B cell (primary cell): ENCODE measurements at regions not wholly inside any gene's neighbourhood (a gene's known extent, or its start where the extent isn't known, plus 50 kb on each side); places are given as distances from the start of the nearest gene placed in this dataset.

Source experiments
- ATAC-seq: fragments of 200-7000 bp; cut with Tn5 transposase; one replicate; pipeline ENCODE4 v1.10.0; 2021; ENCODE audit warnings: low read depth, mild to moderate bottlenecking, moderate number of reproducible peaks, moderate library complexity
- CTCF ChIA-PET: fragments of 350-600 bp; sonication (Branson Sonifier 250); formaldehyde crosslinking; loops from one replicate; lab custom pipeline; 2021; ENCODE audit warnings: antibody characterized with exemption, inconsistent platforms; lab: Charles Lee
- POLR2A ChIA-PET: fragments of 350-600 bp; sonication (Branson Sonifier 250); formaldehyde crosslinking; loops from one replicate; lab custom pipeline; 2021; ENCODE audit warnings: antibody characterized with exemption; lab: Charles Lee
- DNase-seq: peaks from one replicate; pipeline ENCODE4 v3.0.0; 2013
- H2AFZ ChIP-seq: 2 replicates; pipeline ENCODE4 v1.6.1; 2012; ENCODE audit warnings: mild to moderate bottlenecking, low read depth, low read length; ENCODE audit not compliant: insufficient read depth, poor library complexity, severe bottlenecking
- H3K27ac ChIP-seq, 2 donors: 1 replicate in 1 of 2; 2 replicates in 1 of 2; pipeline ENCODE4 v1.5.1; 2012 to 2013; ENCODE audit warnings: low read length in 2 of 2, mild to moderate bottlenecking in 2 of 2, moderate library complexity in 1 of 2
- H3K27me3 ChIP-seq, 4 experiments: fragments of 200-600 bp in 1 of 4; sonication (generic) in 1 of 4; replicated peaks in 1 of 4; 1 replicate in 2 of 4; 2 replicates in 2 of 4; pipeline versions ENCODE4 v1.6.1 to v1.7.0; 2013 to 2016; ENCODE audit warnings: low read length in 3 of 4, mild to moderate bottlenecking in 2 of 4, mixed read lengths in 1 of 4, moderate library complexity in 1 of 4; ENCODE audit not compliant: insufficient read depth in 4 of 4, control insufficient read depth in 3 of 4; ENCODE audit errors: control extremely low read depth in 1 of 4
- H3K36me3 ChIP-seq, 2 experiments: replicated peaks in 1 of 2; 1 replicate in 1 of 2; 2 replicates in 1 of 2; pipeline versions ENCODE4 v1.6.1 to v1.7.1; 2013; ENCODE audit warnings: low read length in 1 of 2; ENCODE audit not compliant: insufficient read depth in 2 of 2, control insufficient read depth in 1 of 2; ENCODE audit errors: control extremely low read depth in 1 of 2, extremely low read depth in 1 of 2
- H3K4me1 ChIP-seq, 2 donors: fragments of 200-600 bp in 1 of 2; sonication (generic) in 1 of 2; 1 replicate in 1 of 2; 2 replicates in 1 of 2; pipeline versions ENCODE4 v1.5.1 to v1.6.1; 2013 to 2017; ENCODE audit warnings: low read length in 2 of 2; ENCODE audit not compliant: control insufficient read depth in 2 of 2, insufficient read depth in 2 of 2
- H3K4me2 ChIP-seq: replicated peaks from 2 replicates; pipeline ENCODE3; 2012; ENCODE audit warnings: mild to moderate bottlenecking, low read depth, low read length; ENCODE audit not compliant: poor library complexity, severe bottlenecking
- H3K4me3 ChIP-seq, 5 experiments: fragments of 200-600 bp in 1 of 5; sonication (generic) in 1 of 5; 1 replicate in 3 of 5; 2 replicates in 2 of 5; pipeline versions ENCODE4 v1.5.1 to v1.7.0; 2011 to 2016; ENCODE audit warnings: low read length in 4 of 5, mild to moderate bottlenecking in 4 of 5, low read depth in 2 of 5, control low read depth in 1 of 5, moderate library complexity in 1 of 5; ENCODE audit not compliant: insufficient read depth in 1 of 5; ENCODE audit errors: control extremely low read depth in 1 of 5, extremely low read depth in 1 of 5
- H3K79me2 ChIP-seq: fragments of 200-600 bp; sonication (generic); one replicate; pipeline ENCODE4 v1.6.0; 2016; ENCODE audit warnings: low read length; ENCODE audit not compliant: control insufficient read depth, insufficient read depth
- H3K9ac ChIP-seq: fragments of 200-600 bp; sonication (generic); 2 replicates; pipeline ENCODE4 v1.6.1; 2017; ENCODE audit warnings: mild to moderate bottlenecking, low read length, moderate library complexity
- H3K9me3 ChIP-seq, 3 donors: one replicate each; pipeline versions ENCODE4 v1.6.1 to v1.7.1; 2013; ENCODE audit warnings: low read length in 2 of 3; ENCODE audit not compliant: control insufficient read depth in 2 of 3, insufficient read depth in 1 of 3; ENCODE audit errors: control extremely low read depth in 1 of 3
- H4K20me1 ChIP-seq: 2 replicates; pipeline ENCODE4 v1.6.0; 2012; ENCODE audit warnings: mild to moderate bottlenecking, low read length; ENCODE audit not compliant: insufficient read depth, control insufficient read depth, poor library complexity, severe bottlenecking
- H3K27ac Mint-ChIP-seq: one replicate; pipeline ENCODE4 v1.8.0; 2021; ENCODE audit warnings: mixed read lengths
- H3K27me3 Mint-ChIP-seq: one replicate; pipeline ENCODE4 v1.8.0; 2021; ENCODE audit warnings: mixed read lengths
- H3K4me1 Mint-ChIP-seq: one replicate; pipeline ENCODE4 v1.8.0; 2021; ENCODE audit warnings: mixed read lengths
- H3K4me3 Mint-ChIP-seq: one replicate; pipeline ENCODE4 v1.8.0; 2021; ENCODE audit warnings: mixed read lengths
- H3K9me3 Mint-ChIP-seq: one replicate; pipeline ENCODE4 v1.8.0; 2022; ENCODE audit warnings: mixed read lengths; ENCODE audit not compliant: insufficient read depth
- EZH2 ChIP-seq: IDR thresholded peaks from 2 replicates; pipeline ENCODE4 v1.6.1; 2012; ENCODE audit warnings: borderline replicate concordance, low read depth, mild to moderate bottlenecking, moderate library complexity, low read length; ENCODE audit not compliant: insufficient read depth, poor library complexity, severe bottlenecking
- WGBS: methylation state at CpG from one replicate; pipeline ENCODE4 v1.1.5; 2013; ENCODE audit warnings: missing lambda C conversion rate; ENCODE audit not compliant: insufficient coverage; 5-methylcytosine and 5-hydroxymethylcytosine counted together
- intact Hi-C: fragments of 100-400 bp; cut with micrococcal nuclease; formaldehyde crosslinking; loops from one replicate; pipeline ENCODE4 v1.10.0; 2022
- TF ChIP-seq, protein P1 (sequence below): fragments of 200-600 bp; IDR thresholded peaks from one replicate; pipeline ENCODE4 v1.8.0; 2022; ENCODE audit warnings: antibody characterized with exemption, mild to moderate bottlenecking

GRCh38 chr3:124619887-124620599 lies 110.2 kb upstream of the UMPS start:
- no peak overlapping the region for H3K9ac ChIP-seq
- no CpG with 5 or more reads among the region's 4 CpGs for WGBS
- Mint-ChIP-seq H3K4me1 (peaks cover 16% of the 10 kb centered on the region), H3K27me3 (no peaks in the 10 kb centered on the region), H3K27ac (peak overlapping the region; percentile 43), H3K9me3 (no peaks in the 10 kb centered on the region), H3K4me3 (peak overlapping the region; percentile 68)
- DNase-seq (no peak), ATAC-seq (no peak)
- no peaks in the 10 kb centered on the region for H4K20me1 ChIP-seq
- no peaks in the 10 kb centered on the region for H3K36me3 ChIP-seq
- H3K4me1 ChIP-seq, result peaks cover 6 to 14% of the 10 kb centered on the region in 2 donors
- H3K27me3 ChIP-seq, result no peaks in the 10 kb centered on the region
- H3K9me3 ChIP-seq, result no peaks in the 10 kb centered on the region
- H3K79me2 ChIP-seq, result no peaks in the 10 kb centered on the region
- H2AFZ ChIP-seq, result peak overlapping the region; percentile 46
- no peak overlapping the region for H3K27ac ChIP-seq
- ChIA-PET CTCF (no interaction called here), POLR2A (no interaction called here)
- H3K4me2 ChIP-seq, result peak overlapping the region; percentile 38
- TF ChIP-seq EZH2, result no peak
- TF ChIP-seq, protein P1, sequence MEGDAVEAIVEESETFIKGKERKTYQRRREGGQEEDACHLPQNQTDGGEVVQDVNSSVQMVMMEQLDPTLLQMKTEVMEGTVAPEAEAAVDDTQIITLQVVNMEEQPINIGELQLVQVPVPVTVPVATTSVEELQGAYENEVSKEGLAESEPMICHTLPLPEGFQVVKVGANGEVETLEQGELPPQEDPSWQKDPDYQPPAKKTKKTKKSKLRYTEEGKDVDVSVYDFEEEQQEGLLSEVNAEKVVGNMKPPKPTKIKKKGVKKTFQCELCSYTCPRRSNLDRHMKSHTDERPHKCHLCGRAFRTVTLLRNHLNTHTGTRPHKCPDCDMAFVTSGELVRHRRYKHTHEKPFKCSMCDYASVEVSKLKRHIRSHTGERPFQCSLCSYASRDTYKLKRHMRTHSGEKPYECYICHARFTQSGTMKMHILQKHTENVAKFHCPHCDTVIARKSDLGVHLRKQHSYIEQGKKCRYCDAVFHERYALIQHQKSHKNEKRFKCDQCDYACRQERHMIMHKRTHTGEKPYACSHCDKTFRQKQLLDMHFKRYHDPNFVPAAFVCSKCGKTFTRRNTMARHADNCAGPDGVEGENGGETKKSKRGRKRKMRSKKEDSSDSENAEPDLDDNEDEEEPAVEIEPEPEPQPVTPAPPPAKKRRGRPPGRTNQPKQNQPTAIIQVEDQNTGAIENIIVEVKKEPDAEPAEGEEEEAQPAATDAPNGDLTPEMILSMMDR, result no peak
- H3K4me3 ChIP-seq, result no peak overlapping the region
- intact Hi-C loops, result no loop called here

- H3K27me3 Mint-ChIP-seq, result no peaks in the 10 kb centered on the region
- 13% methylated on average over 1 of the region's 6 CpGs for WGBS
- H3K9ac ChIP-seq, result no peak overlapping the region
- H3K4me3 ChIP-seq, result no peak overlapping the region
- H3K4me2 ChIP-seq, result peak overlapping the region; percentile 38
- no peaks in the 10 kb centered on the region for H3K79me2 ChIP-seq
- H3K9me3 Mint-ChIP-seq, result no peaks in the 10 kb centered on the region
- intact Hi-C loops, result no loop called here
- TF ChIP-seq EZH2, result no peak
- TF ChIP-seq, protein P1, result no peak
- H3K4me1 Mint-ChIP-seq, result peaks cover 16% of the 10 kb centered on the region
- no peaks in the 10 kb centered on the region for H3K36me3 ChIP-seq
- no peaks in the 10 kb centered on the region for H3K9me3 ChIP-seq
- peak; percentile 21 for DNase-seq
- H3K27ac ChIP-seq, result no peak overlapping the region
- no peaks in the 10 kb centered on the region for H3K27me3 ChIP-seq
- ChIA-PET CTCF (no interaction called here), POLR2A (no interaction called here)
- no peaks in the 10 kb centered on the region for H4K20me1 ChIP-seq
- H3K4me1 ChIP-seq, result peaks cover 6 to 14% of the 10 kb centered on the region in 2 donors
- H3K4me3 Mint-ChIP-seq, result peak overlapping the region; percentile 52
- H2AFZ ChIP-seq, result peak overlapping the region; percentile 46
- peak overlapping the region; percentile 10 for H3K27ac Mint-ChIP-seq
- ATAC-seq, result peak; percentile 51
Observed at GRCh38 chr3:124620600-124621063, 109.6 kb upstream of the UMPS start.
